ENCODE measurements at regions not wholly inside any gene's neighbourhood (a gene's known extent, or its start where the extent isn't known, plus 50 kb on each side); places are given as distances from the start of the nearest gene placed in this dataset. TPM values are rescaled to one million over a fixed set of nuclear protein-coding genes. Genes with fewer than 3 reads are reported as not detected.
"Not testable (repeated sequence)": the region's sequence is repeated elsewhere in the genome, so short reads cannot be mapped to it uniquely, and the experiment has no call there.

DNA sequence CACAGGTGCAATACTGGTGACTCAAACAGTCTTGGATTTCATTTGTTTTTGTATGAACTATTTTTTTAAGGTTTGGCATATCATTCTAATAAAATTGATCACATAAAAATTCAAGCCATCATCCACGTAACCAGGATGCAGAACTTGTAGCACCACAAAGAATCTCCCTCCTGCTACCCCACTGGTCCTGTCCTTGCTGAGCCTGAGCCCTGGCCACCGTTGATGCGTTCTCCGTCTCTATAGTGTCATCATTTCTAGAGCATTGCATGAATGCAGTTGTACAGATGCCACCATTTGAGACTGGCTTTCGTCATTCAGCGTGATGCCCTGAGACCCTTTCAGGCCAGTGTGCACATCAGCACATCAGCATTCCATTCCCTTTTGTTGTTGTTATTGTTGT lies 273.5 kb downstream of the TCERG1L start:
- TF ChIP-seq, protein P1, sequence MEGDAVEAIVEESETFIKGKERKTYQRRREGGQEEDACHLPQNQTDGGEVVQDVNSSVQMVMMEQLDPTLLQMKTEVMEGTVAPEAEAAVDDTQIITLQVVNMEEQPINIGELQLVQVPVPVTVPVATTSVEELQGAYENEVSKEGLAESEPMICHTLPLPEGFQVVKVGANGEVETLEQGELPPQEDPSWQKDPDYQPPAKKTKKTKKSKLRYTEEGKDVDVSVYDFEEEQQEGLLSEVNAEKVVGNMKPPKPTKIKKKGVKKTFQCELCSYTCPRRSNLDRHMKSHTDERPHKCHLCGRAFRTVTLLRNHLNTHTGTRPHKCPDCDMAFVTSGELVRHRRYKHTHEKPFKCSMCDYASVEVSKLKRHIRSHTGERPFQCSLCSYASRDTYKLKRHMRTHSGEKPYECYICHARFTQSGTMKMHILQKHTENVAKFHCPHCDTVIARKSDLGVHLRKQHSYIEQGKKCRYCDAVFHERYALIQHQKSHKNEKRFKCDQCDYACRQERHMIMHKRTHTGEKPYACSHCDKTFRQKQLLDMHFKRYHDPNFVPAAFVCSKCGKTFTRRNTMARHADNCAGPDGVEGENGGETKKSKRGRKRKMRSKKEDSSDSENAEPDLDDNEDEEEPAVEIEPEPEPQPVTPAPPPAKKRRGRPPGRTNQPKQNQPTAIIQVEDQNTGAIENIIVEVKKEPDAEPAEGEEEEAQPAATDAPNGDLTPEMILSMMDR (IDR thresholded peaks at IDR 0.05; ENCODE audit: borderline replicate concordance, extremely low read depth, insufficient read depth): no peak
- H3K4me3 ChIP-seq (ENCODE audit: low read length in 3 of 3): no peak overlapping the region
- H3K9ac ChIP-seq (ENCODE audit: low read length in 3 of 3): no peak overlapping the region
- no peak for FAIRE-seq
- H3K4me1 ChIP-seq (ENCODE audit: control insufficient read depth in 2 of 3, insufficient read depth in 2 of 3, low read depth in 1 of 3, low read length in 3 of 3): no peaks in the 10 kb centered on the region
- no peaks in the 10 kb centered on the region for H3K27me3 ChIP-seq (ENCODE audit: control insufficient read depth, insufficient read depth, low read length)
- H3K36me3 ChIP-seq (ENCODE audit: control insufficient read depth in 2 of 3, insufficient read depth in 3 of 3, low read length in 3 of 3): no peaks in the 10 kb centered on the region
- H3K27ac ChIP-seq (ENCODE audit: low read depth in 2 of 2, low read length in 2 of 2): no peak overlapping the region
- peaks cover 0 to 5% (median 0%) of the 10 kb centered on the region in 3 donors for H3K9me3 ChIP-seq (ENCODE audit: control insufficient read depth in 2 of 3, insufficient read depth in 1 of 3, low read length in 3 of 3)
- intact Hi-C loops (cut with DNase I): no loop called here
- no peak for DNase-seq

DNA sequence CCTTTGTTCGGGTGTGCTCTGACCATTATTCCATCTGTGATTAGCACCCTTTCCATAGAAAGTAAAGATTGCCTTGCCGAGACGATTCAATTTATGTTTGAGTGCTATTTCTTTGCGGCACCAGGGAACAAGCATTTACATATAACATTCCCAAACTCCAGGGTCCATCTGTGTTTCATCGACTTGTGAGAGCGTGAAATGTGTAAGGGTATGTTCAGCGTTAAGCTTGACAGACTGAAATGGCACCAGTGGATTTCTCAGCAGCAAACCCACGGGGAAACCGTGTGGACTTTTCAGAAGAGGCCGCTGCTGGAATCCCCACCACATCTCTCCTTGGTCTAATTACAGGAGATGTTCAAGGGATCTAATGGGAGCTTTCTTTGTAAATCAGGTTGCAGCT lies 270.5 kb downstream of the TCERG1L start:
- Histone ChIP-seq H3K9ac (ENCODE audit: low read length in 3 of 3) (no peak overlapping the region), H3K4me1 (ENCODE audit: control insufficient read depth in 2 of 3, insufficient read depth in 2 of 3, low read depth in 1 of 3, low read length in 3 of 3) (no peaks in the 10 kb centered on the region), H3K9me3 (ENCODE audit: control insufficient read depth in 2 of 3, insufficient read depth in 1 of 3, low read length in 3 of 3) (peaks cover 0 to 5% (median 0%) of the 10 kb centered on the region in 3 donors), H3K27ac (ENCODE audit: low read depth in 2 of 2, low read length in 2 of 2) (no peak overlapping the region), H3K27me3 (ENCODE audit: control insufficient read depth, insufficient read depth, low read length) (no peaks in the 10 kb centered on the region), H3K36me3 (ENCODE audit: control insufficient read depth in 2 of 3, insufficient read depth in 3 of 3, low read length in 3 of 3) (no peaks in the 10 kb centered on the region), H3K4me3 (ENCODE audit: low read length in 3 of 3) (no peak overlapping the region)
- intact Hi-C loops (cut with DNase I): no loop called here
- DNase-seq (no peak), FAIRE-seq (no peak)
- TF ChIP-seq, protein P1 (IDR thresholded peaks at IDR 0.05; ENCODE audit: borderline replicate concordance, extremely low read depth, insufficient read depth): no peak

DNA sequence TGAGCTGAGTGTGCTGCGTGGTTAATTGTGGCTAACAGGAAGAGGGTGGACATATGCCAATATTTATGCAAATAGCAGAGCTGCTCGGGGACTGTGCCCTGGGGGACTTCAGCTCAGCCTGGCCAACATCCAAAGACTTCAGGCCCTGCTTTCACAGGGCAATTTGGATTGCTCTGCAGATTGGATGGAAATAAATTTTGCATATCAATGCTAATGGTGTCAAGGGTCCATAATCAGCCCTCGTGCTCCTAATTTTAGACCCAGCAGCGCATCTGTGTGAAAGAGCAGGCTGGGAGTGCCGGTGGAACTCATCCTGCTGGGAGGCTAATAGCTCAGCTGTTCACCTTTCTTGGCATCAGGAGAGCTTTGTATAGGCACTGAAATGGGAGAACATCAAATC lies 270.1 kb downstream of the TCERG1L start:
- TF ChIP-seq, protein P1 (IDR thresholded peaks at IDR 0.05; ENCODE audit: borderline replicate concordance, extremely low read depth, insufficient read depth): no peak
- Histone ChIP-seq H3K36me3 (ENCODE audit: control insufficient read depth in 2 of 3, insufficient read depth in 3 of 3, low read length in 3 of 3) (no peaks in the 10 kb centered on the region), H3K27me3 (ENCODE audit: control insufficient read depth, insufficient read depth, low read length) (no peaks in the 10 kb centered on the region), H3K4me3 (ENCODE audit: low read length in 3 of 3) (no peak overlapping the region), H3K9me3 (ENCODE audit: control insufficient read depth in 2 of 3, insufficient read depth in 1 of 3, low read length in 3 of 3) (peaks cover 0 to 5% (median 0%) of the 10 kb centered on the region in 3 donors), H3K27ac (ENCODE audit: low read depth in 2 of 2, low read length in 2 of 2) (no peak overlapping the region), H3K9ac (ENCODE audit: low read length in 3 of 3) (no peak overlapping the region), H3K4me1 (ENCODE audit: control insufficient read depth in 2 of 3, insufficient read depth in 2 of 3, low read depth in 1 of 3, low read length in 3 of 3) (no peaks in the 10 kb centered on the region)
- intact Hi-C loops (cut with DNase I): no loop called here
- no peak for DNase-seq
- no peak for FAIRE-seq

DNA sequence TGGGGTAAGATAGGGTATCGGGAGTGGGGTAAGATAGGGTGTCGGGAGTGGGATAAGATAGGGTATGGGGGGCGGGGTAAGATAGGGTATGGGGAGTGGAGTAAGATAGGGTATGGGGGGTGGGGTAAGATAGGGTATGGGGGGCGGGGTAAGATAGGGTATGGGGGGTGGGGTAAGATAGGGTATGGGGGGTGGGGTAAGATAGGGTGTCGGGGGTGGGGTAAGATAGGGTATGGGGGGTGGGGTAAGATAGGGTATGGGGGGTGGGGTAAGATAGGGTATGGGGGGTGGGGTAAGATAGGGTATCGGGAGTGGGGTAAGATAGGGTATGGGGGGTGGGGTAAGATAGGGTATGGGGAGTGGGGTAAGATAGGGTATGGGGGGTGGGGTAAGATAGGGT lies 269.5 kb downstream of the TCERG1L start:
- H3K9ac ChIP-seq (ENCODE audit: low read length in 3 of 3); H3K27me3 ChIP-seq (ENCODE audit: control insufficient read depth, insufficient read depth, low read length); FAIRE-seq; H3K27ac ChIP-seq (ENCODE audit: low read depth in 2 of 2, low read length in 2 of 2); H3K36me3 ChIP-seq (ENCODE audit: control insufficient read depth in 2 of 3, insufficient read depth in 3 of 3, low read length in 3 of 3); H3K4me3 ChIP-seq (ENCODE audit: low read length in 3 of 3); H3K9me3 ChIP-seq (ENCODE audit: control insufficient read depth in 2 of 3, insufficient read depth in 1 of 3, low read length in 3 of 3); DNase-seq; H3K4me1 ChIP-seq (ENCODE audit: control insufficient read depth in 2 of 3, insufficient read depth in 2 of 3, low read depth in 1 of 3, low read length in 3 of 3); intact Hi-C loops (cut with DNase I): not testable (repeated sequence)

Small RNAs in the stretch of these regions (microRNA-seq; reads per million reads assigned to microRNA genes)
- not detected for gene MIR378C
